ENCODE measurements at regions not wholly inside any gene's neighbourhood (a gene's known extent, or its start where the extent isn't known, plus 50 kb on each side); places are given as distances from the start of the nearest gene placed in this dataset.

GRCh38 chr3:166788936-166789335 is 591.2 kb downstream of the ZBBX start:
- H2BK120ac ChIP-seq (ENCODE audit: low read depth, low read length): no peak overlapping the region

More at GRCh38 chr3:166788936-166789335, 591.2 kb downstream of the ZBBX start:
- BruUV-seq (replicated peaks): no TSS peak
- H2AK5ac ChIP-seq (ENCODE audit: low read depth, low read length): no peak overlapping the region
- H3K4me3 ChIP-seq (ENCODE audit: insufficient read depth, low read depth, low read length): no peak overlapping the region
- no peak overlapping the region for H3K18ac ChIP-seq (ENCODE audit: low read depth, low read length)
- no peak overlapping the region for H3K4ac ChIP-seq (ENCODE audit: low read depth, low read length)
- no peak for ATAC-seq (ENCODE audit: low read depth)
- in situ Hi-C loops (cut with MboI; ENCODE audit: low sequenced_read_pairs) (no loop called here), intact Hi-C loops (cut with micrococcal nuclease) (no loop called here), dilution Hi-C loops (cut with HindIII; ENCODE audit: low sequenced_read_pairs, unreplicated experiment) (no loop called here)
- no peak overlapping the region for H4K5ac ChIP-seq (ENCODE audit: low read depth, low read length)
- H3K4me1 ChIP-seq (ENCODE audit: control insufficient read depth, insufficient read depth, low read length): no peaks in the 10 kb centered on the region
- no peaks in the 10 kb centered on the region for H3K36me3 ChIP-seq (ENCODE audit: control insufficient read depth, insufficient read depth, low read length)
- H4K20me1 ChIP-seq (ENCODE audit: insufficient read depth, low read length): no peaks in the 10 kb centered on the region
- no peak overlapping the region for H3K27ac ChIP-seq (ENCODE audit: insufficient read depth, low read length)
- H3K4me2 ChIP-seq (ENCODE audit: low read depth, low read length): no peak overlapping the region
- no peak overlapping the region for H2AFZ ChIP-seq (replicated peaks; ENCODE audit: low read length, poor library complexity)
- TF ChIP-seq RAD21 (IDR thresholded peaks at IDR 0.05; ENCODE audit: low read length) (no peak), MXI1 (IDR thresholded peaks at IDR 0.05; ENCODE audit: borderline replicate concordance, low read depth, low read length) (no peak)
- no peak for DNase-seq
- H2AK9ac ChIP-seq (replicated peaks; ENCODE audit: low read depth, low read length, poor library complexity): no peak overlapping the region
- no CpG with 5 or more reads among the region's 4 CpGs for WGBS, 2 experiments (ENCODE audit: extremely low coverage in 2 of 2, insufficient read length in 1 of 2)
- POLR2A ChIA-PET (ENCODE audit: unreplicated experiment): no interaction called here
- H3K9me3 ChIP-seq (ENCODE audit: control insufficient read depth, insufficient read depth, low read length): 0 out of 2 replicates have a peak, but pooled peaks cover 4% of the 10 kb centered on the region
- H4K91ac ChIP-seq (ENCODE audit: insufficient read depth, low read depth, low read length): no peak overlapping the region
- no peak overlapping the region for H4K8ac ChIP-seq (ENCODE audit: low read depth in 2 of 2, low read length in 2 of 2)
- no peak overlapping the region for H3K14ac ChIP-seq (replicated peaks; ENCODE audit: low read depth, low read length)
- H3K79me1 ChIP-seq (ENCODE audit: low read depth in 1 of 2, low read length in 2 of 2): no peaks in the 10 kb centered on the region
- no peak overlapping the region for H3K56ac ChIP-seq (ENCODE audit: extremely low read depth, insufficient read depth, low read length)
- CTCF ChIA-PET: no interaction called here
- H3K27me3 ChIP-seq (ENCODE audit: control insufficient read depth, insufficient read depth, low read length): no peaks in the 10 kb centered on the region
- no peak overlapping the region for H3K23ac ChIP-seq (ENCODE audit: low read depth, low read length)
- H2BK5ac ChIP-seq (ENCODE audit: low read depth, low read length, poor library complexity, severe bottlenecking): no peak overlapping the region
- no peak overlapping the region for H2BK20ac ChIP-seq (ENCODE audit: low read depth, low read length)
- no peak overlapping the region for H3K9ac ChIP-seq (ENCODE audit: low read depth, low read length)
- no peaks in the 10 kb centered on the region for H3K9me1 ChIP-seq (ENCODE audit: insufficient read depth, low read length)
- H2BK15ac ChIP-seq (ENCODE audit: low read depth, low read length): no peak overlapping the region

All from IMR-90 (cell line).